HG02763 (cell line): ENCODE measurements at regions not wholly inside any gene's neighbourhood (a gene's known extent, or its start where the extent isn't known, plus 50 kb on each side); places are given as distances from the start of the nearest gene placed in this dataset.
"Not testable (repeated sequence)": the region's sequence is repeated elsewhere in the genome, so short reads cannot be mapped to it uniquely, and the experiment has no call there.

Source experiments
- ATAC-seq: cut with Tn5 transposase; IDR thresholded peaks from one replicate; pipeline ENCODE4 v1.9.1; 2021; ENCODE audit warnings: mild to moderate bottlenecking, moderate library complexity; ENCODE audit not compliant: unreplicated experiment

DNA sequence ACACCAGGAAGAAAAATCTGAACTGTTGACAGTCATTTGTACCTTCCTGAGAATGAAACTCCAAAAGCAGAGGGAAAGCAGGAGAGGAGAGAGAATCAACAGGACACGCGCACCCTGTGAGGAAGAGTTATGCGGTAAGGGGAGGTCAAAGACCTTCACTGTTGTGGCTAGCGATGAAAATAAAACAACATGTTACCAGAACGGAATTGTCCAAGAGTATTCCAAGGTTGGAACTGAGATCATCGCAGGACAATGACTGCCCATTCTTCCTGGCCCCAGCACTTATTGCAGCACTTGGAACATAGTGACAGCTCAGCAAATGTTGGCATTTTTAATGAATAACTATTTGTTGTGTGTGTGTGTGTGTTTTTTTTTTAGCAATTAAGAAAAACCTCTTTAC is 176.0 kb upstream of the TSC22D1 start:
- ATAC-seq, result no peak

DNA sequence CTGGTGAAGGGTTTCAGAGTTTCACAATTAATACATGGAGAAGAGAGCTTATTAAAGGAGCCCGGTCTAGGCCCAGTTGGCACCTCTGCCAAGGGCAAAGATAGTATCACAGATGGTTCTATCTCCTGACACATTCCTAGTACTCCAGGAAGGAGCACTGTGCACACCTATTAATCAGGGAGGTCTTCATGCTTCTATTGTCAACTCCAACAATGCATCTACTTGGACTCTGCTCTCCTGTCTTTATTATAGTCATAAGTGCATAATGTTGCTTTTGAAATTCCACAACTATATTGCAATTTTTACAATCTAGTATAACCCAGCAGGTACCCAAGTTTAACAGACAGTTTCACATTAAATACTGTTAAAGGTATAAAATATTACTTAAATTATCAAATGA is 174.5 kb upstream of the TSC22D1 start:
- no peak for ATAC-seq

DNA sequence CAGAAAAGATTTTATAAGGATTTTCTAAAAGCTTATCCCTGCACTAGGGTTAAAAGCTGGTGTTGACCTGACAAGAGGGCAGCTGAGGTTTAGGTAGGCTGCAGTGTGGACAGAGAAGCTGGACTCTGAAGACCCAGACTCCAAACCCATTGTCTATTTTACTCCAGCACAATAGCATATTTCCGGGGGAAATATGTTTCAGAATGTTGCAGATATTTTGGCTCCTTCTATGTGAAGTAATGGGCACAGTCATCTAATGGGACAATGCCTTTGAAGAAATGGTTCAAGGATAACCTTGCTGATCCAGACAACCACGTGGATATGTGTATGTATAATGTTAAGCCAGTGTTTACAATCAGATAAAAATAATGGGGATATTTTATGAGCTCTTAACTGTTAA is 173.8 kb upstream of the TSC22D1 start:
- ATAC-seq, result no peak

DNA sequence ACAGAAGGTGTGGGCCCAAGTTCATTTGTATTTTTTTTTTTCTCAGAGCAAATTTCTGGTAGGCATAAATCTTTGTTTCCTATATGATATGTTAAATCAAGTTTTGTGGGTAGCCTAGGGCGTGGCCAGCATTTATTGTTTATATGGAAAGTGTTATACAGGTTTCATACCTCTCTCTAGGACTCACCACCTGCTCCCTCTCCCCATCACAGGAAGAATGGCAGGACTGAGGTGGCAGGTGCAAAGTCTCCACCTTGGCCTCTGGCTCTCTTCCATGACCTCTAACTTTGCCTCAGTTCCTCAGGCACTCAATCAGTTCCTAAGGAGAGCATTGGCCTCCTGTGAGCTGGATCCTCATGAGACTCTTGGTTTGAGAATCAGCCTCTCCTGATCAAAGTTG is 172.3 kb upstream of the TSC22D1 start:
- ATAC-seq, result no peak

DNA sequence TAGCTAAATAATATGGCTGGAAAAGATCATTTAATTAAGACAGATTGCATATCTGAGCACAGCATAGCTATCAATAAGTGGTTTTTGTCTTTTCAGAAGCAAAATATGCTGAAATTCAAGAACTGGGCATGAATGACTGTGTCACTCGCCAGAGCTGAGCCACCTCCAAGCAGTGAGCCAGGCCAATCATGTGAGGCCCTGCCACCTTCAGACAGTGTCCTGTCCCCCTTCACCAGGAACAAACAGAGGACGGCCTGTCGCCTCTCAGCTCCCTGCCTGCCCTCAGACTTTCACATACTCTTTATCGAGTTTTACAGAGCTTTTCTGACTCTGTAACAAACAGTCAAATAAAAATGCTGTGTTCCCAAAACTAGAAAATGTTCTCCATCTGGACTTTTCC is 171.0 kb upstream of the TSC22D1 start:
- no peak for ATAC-seq

GRCh38 chr13:44746690-44747089 is 170.6 kb upstream of the TSC22D1 start:
- no peak for ATAC-seq

GRCh38 chr13:44744880-44745633 is 168.9 kb upstream of the TSC22D1 start:
- ATAC-seq, result no peak

GRCh38 chr13:44739539-44739938 is 163.4 kb upstream of the TSC22D1 start:
- ATAC-seq, result no peak

GRCh38 chr13:44739120-44739519 is 163.0 kb upstream of the TSC22D1 start:
- ATAC-seq, result no peak

GRCh38 chr13:44738463-44738862 is 162.3 kb upstream of the TSC22D1 start:
- ATAC-seq, result no peak

GRCh38 chr13:44735806-44736205 is 159.7 kb upstream of the TSC22D1 start:
- ATAC-seq, result no peak

DNA sequence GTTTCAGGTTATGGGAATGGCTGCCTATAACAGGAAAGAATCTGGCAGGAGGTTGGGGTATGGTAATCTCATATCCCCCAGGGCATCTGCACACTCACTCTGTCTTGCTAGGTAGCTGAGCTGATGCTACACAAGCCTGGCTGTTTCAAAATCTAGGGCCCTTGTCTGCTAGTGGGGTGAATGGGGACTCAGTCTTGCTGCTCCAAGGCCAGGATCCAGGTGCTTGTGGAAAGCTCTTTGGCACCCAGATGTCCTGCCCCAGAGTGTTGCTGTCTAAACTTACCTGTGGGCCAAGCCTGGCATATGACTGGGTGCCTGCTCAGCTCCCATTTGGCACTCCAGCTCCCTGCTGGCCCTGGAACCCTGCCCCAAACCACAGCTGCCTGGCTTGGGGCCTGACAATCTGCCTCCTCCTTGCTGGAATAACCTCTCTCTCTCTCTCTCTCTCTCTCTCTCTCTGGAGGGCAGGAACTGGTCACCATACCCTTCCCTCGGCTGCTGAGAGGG is 158.1 kb upstream of the TSC22D1 start:
- ATAC-seq, result no peak

DNA sequence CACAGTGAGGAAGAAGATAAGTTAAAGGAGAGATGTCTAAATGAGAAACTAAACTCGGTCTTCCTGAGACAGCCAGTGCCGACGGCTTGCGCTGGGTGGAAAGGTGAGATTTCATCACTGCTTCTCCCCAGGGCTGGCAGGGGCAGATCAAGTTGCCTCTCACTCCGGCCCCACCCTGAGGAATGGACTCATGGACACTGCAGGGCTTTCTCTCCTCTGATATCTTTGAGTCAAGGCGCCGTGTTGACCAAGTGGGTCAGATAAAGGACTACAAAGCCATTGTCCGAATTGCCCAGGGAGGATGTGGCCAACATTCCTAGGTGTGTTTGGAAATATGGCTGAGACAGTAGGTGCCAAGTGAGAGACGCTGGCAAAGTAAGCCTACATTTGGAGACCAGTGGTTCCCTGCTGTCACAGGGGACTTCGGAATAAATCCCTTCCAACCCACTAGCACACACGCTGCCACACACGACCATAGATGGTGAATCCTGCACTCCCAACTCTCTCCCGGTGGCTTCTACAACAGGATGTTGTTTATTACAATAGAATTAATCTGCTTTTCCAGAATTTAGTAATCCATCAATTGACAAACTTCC is 156.5 kb upstream of the TSC22D1 start:
- ATAC-seq, result no peak

DNA sequence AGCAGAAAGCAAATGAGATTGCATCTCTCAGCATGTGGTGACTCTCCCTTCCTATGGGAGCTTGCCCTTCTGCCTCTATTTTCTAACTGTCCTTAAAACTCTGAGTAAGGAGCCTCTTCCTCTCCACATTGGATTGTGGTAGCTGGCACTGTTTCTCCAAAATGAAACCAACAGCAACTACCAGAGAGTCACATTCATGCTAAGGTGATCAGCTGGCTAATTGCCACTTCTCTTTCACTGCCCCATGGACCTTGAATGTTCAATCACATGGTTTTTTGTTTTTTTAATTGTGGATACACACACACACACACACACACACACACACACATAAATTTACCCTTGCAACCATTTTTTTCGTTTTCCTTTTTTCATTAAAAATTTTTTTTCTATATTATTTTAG is 154.7 kb upstream of the TSC22D1 start:
- ATAC-seq, result no peak

GRCh38 chr13:44730099-44730498 is 154.0 kb upstream of the TSC22D1 start:
- no peak for ATAC-seq

- ATAC-seq, result not testable (repeated sequence)
Measured at GRCh38 chr13:44727591-44727990, 151.5 kb upstream of the TSC22D1 start.

GRCh38 chr13:44726778-44727177 is 150.6 kb upstream of the TSC22D1 start:
- no peak for ATAC-seq

- no peak for ATAC-seq
Measured at GRCh38 chr13:44726214-44726613, 150.1 kb upstream of the TSC22D1 start.

- ATAC-seq, result no peak
Measured at GRCh38 chr13:44719857-44720671, 143.9 kb upstream of the TSC22D1 start.

- no peak for ATAC-seq
Measured at GRCh38 chr13:44718467-44718866, 142.3 kb upstream of the TSC22D1 start.

DNA sequence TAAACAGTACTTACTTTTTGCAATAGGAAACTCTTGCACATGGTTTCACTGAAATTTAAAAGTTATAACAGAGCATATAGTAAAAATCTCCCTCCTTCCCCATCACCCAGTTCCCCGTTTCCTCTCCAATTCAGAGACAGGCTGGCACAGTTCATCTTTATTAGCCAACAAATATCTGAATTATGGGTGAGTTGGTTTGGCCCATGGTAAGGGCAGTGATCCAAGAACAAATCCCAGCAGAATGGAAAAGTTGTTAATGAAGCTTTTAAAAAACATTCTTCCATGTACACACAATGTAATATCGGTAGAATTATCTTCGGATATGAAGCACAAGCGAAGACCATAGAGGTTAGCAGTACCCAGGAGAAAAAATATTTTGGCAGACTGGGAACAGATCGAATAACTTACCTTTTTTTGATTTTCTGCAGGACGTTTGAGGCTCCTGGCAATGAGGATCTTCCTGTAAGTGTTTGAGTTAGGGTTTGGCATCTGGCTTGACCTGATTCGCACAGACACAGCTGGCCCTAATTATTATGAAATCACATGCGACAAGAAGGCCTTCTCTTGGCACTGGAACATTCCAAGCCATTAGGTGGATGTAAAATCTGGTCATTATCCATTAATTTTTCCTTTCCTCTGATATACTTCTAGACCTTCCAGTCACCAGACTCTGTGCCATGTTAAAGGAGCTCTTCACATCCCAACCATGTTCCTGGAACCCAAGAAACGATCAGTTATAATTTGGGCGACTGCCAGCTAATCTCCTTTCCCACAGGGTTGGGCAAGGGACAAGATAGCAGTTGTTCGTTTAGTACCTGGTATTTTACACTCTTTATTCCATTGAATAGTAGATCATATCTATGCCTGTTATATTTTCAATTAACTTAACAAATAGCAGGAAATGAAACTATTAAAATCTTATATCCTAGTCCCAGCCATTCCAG is 139.4 kb upstream of the TSC22D1 start:
- ATAC-seq, result no peak
